GM23338 (cell line): ENCODE measurements at regions not wholly inside any gene's neighbourhood (a gene's known extent, or its start where the extent isn't known, plus 50 kb on each side); places are given as distances from the start of the nearest gene placed in this dataset.

Experiments used
- ATAC-seq: fragments of 200-7000 bp; cut with Tn5 transposase; 3 replicates; pipeline ENCODE4 v1.9.1; 2020
- DNase-seq: peaks from one replicate; pipeline ENCODE4 v3.0.0-alpha.2; 2015; ENCODE audit warnings: low spot score
- H2AFZ ChIP-seq: fragments of 200-600 bp; sonication (generic); 2 replicates; pipeline ENCODE4 v1.8.0; 2016; ENCODE audit warnings: antibody characterized with exemption, mild to moderate bottlenecking, moderate library complexity
- H3F3A ChIP-seq: fragments of 200-600 bp; sonication (generic); replicated peaks from 2 replicates; pipeline ENCODE4 v1.8.0; 2017; ENCODE audit warnings: antibody characterized with exemption, mixed run types, low read depth
- H3K27ac ChIP-seq: fragments of 200-600 bp; sonication (generic); 2 replicates; pipeline ENCODE4 v1.6.1; 2016; ENCODE audit warnings: low read depth
- H3K27me3 ChIP-seq: fragments of 200-600 bp; sonication (generic); 2 replicates; pipeline ENCODE4 v1.8.0; 2016; ENCODE audit warnings: mild to moderate bottlenecking, mixed run types, moderate library complexity; ENCODE audit not compliant: insufficient read depth
- H3K36me3 ChIP-seq: fragments of 200-600 bp; sonication (generic); 2 replicates; pipeline ENCODE4 v1.8.0; 2016; ENCODE audit warnings: mild to moderate bottlenecking; ENCODE audit not compliant: insufficient read depth
- H3K4me1 ChIP-seq: fragments of 200-600 bp; sonication (generic); 2 replicates; pipeline ENCODE4 v1.8.0; 2016; ENCODE audit warnings: mild to moderate bottlenecking, moderate library complexity; ENCODE audit not compliant: insufficient read depth
- H3K4me2 ChIP-seq: fragments of 200-600 bp; sonication (generic); 2 replicates; pipeline ENCODE4 v1.7.1; 2017; ENCODE audit warnings: mixed run types
- H3K4me3 ChIP-seq: fragments of 200-600 bp; sonication (generic); 2 replicates; pipeline ENCODE4 v1.6.1; 2016; ENCODE audit warnings: mixed run types
- H3K79me2 ChIP-seq: fragments of 200-600 bp; sonication (generic); replicated peaks from 2 replicates; pipeline ENCODE4 v1.8.0; 2017; ENCODE audit warnings: mild to moderate bottlenecking; ENCODE audit not compliant: insufficient read depth
- H3K9me2 ChIP-seq: fragments of 200-600 bp; sonication (generic); 2 replicates; pipeline ENCODE4 v1.8.0; 2017; ENCODE audit not compliant: insufficient read depth
- H4K20me1 ChIP-seq: fragments of 200-600 bp; sonication (generic); replicated peaks from 2 replicates; pipeline ENCODE4 v1.8.0; 2017; ENCODE audit warnings: mild to moderate bottlenecking; ENCODE audit not compliant: insufficient read depth
- H3K27ac Mint-ChIP-seq: 2 replicates; pipeline ENCODE4 v1.8.0; 2020; ENCODE audit warnings: inconsistent platforms, mild to moderate bottlenecking, moderate library complexity, mixed read lengths
- H3K27me3 Mint-ChIP-seq: 3 replicates; pipeline ENCODE4 v1.8.0; 2022; ENCODE audit warnings: low read depth, mild to moderate bottlenecking, moderate library complexity, mixed read lengths, inconsistent platforms; ENCODE audit not compliant: insufficient read depth, poor library complexity
- H3K36me3 Mint-ChIP-seq: 3 replicates; pipeline ENCODE4 v1.8.0; 2021; ENCODE audit warnings: low read depth, mild to moderate bottlenecking, inconsistent platforms, moderate library complexity, mixed read lengths
- H3K4me1 Mint-ChIP-seq: 3 replicates; pipeline ENCODE4 v1.8.0; 2020; ENCODE audit warnings: mild to moderate bottlenecking, inconsistent platforms, mixed read lengths
- H3K4me3 Mint-ChIP-seq: 3 replicates; pipeline ENCODE4 v1.8.0; 2021; ENCODE audit warnings: moderate library complexity, mild to moderate bottlenecking, inconsistent platforms, mixed read lengths
- H3K9me3 Mint-ChIP-seq: 3 replicates; pipeline ENCODE4 v1.8.0; 2020; ENCODE audit warnings: moderate library complexity, mild to moderate bottlenecking, inconsistent platforms, mixed read lengths
- CREB1 ChIP-seq: fragments of 250-450 bp; sonication (Bioruptor Pico); IDR thresholded peaks from 2 replicates; pipeline ENCODE4 v1.5.0; 2020; ENCODE audit warnings: low read depth, mild to moderate bottlenecking, moderate library complexity
- TF ChIP-seq, protein P1 (sequence below): IDR thresholded peaks from 2 replicates; pipeline ENCODE4 v1.6.1; 2016; ENCODE audit warnings: antibody characterized with exemption
- TF ChIP-seq, protein P2 (sequence below): fragments of 250-450 bp; sonication (Bioruptor Pico); IDR thresholded peaks from 2 replicates; pipeline ENCODE4 v1.5.0; 2020; ENCODE audit warnings: mild to moderate bottlenecking, moderate library complexity
- TF ChIP-seq, protein P3 (sequence below), 2 experiments: fragments of 200-600 bp in 1 of 2; sonication (generic) in 1 of 2; conservative IDR thresholded peaks; 2 replicates each; pipeline versions ENCODE4 v1.5.1 to v1.6.1; 2016 to 2017; ENCODE audit warnings: antibody characterized with exemption in 2 of 2, low read depth in 2 of 2, mild to moderate bottlenecking in 2 of 2, moderate library complexity in 1 of 2
- TF ChIP-seq, protein P4 (sequence below): IDR thresholded peaks from one replicate; pipeline ENCODE4 v1.6.1; 2018; ENCODE audit warnings: antibody characterized with exemption; ENCODE audit not compliant: unreplicated experiment

DNA sequence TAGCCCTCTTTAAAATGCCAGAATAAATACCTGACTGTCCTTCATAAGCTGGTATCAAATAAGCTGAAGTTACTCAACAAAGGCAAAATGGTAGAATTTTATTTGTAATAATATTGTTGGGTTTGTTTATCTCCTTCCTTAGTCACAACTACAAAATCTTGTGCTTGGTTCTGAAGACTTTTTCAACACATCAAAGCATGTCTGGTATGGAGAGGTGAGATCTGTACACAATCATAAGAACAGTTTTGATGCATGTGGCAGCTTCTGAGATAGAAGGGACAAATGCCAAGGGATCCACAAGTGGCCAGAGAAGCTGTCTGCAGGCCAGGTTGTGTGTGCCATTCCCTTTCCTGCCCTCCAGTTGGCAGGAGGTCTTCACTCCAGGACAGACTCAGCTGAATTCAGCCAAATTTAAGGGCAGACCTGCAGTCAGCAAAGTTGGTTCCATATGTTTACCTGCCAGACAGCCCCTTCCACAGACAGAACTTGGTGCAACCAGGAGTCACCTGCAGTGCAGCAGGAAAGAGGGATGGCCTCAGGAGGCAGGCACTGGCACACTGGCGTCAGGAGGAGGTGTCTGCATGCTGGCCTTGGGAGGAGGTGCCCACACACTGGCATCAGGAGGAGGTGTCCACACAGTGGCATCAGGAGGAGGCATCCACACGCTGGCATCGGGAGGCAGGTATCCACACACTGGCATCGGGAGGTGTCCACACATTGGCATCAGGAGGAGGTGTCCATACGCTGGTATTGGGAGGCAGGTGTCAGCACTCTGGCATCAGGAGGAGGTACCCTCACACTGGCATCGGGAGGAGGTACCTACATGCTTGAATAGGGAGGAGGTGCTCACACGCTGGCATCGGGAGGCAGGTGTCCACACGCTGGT, 93.1 kb upstream of the IKZF1 start:
- Mint-ChIP-seq H3K27ac (no peak overlapping the region), H3K9me3 (no peaks in the 10 kb centered on the region; the same call in 2 of the 3 replicates), H3K4me3 (no peak overlapping the region), H3K36me3 (no peaks in the 10 kb centered on the region; the same call in 2 of the 3 replicates), H3K4me1 (no peaks in the 10 kb centered on the region), H3K27me3 (peaks cover 2% of the 10 kb centered on the region)
- Histone ChIP-seq H3K4me3 (no peak overlapping the region), H3K79me2 (no peaks in the 10 kb centered on the region), H3K27ac (no peak overlapping the region), H3K4me1 (no peaks in the 10 kb centered on the region), H2AFZ (no peak overlapping the region), H3F3A (no peaks in the 10 kb centered on the region), H3K36me3 (no peaks in the 10 kb centered on the region), H3K27me3 (no peaks in the 10 kb centered on the region), H3K9me2 (no peaks in the 10 kb centered on the region), H4K20me1 (no peaks in the 10 kb centered on the region), H3K4me2 (no peak overlapping the region)
- no peak for DNase-seq
- TF ChIP-seq, protein P1, sequence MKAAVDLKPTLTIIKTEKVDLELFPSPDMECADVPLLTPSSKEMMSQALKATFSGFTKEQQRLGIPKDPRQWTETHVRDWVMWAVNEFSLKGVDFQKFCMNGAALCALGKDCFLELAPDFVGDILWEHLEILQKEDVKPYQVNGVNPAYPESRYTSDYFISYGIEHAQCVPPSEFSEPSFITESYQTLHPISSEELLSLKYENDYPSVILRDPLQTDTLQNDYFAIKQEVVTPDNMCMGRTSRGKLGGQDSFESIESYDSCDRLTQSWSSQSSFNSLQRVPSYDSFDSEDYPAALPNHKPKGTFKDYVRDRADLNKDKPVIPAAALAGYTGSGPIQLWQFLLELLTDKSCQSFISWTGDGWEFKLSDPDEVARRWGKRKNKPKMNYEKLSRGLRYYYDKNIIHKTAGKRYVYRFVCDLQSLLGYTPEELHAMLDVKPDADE, result no peak
- TF ChIP-seq, protein P2, sequence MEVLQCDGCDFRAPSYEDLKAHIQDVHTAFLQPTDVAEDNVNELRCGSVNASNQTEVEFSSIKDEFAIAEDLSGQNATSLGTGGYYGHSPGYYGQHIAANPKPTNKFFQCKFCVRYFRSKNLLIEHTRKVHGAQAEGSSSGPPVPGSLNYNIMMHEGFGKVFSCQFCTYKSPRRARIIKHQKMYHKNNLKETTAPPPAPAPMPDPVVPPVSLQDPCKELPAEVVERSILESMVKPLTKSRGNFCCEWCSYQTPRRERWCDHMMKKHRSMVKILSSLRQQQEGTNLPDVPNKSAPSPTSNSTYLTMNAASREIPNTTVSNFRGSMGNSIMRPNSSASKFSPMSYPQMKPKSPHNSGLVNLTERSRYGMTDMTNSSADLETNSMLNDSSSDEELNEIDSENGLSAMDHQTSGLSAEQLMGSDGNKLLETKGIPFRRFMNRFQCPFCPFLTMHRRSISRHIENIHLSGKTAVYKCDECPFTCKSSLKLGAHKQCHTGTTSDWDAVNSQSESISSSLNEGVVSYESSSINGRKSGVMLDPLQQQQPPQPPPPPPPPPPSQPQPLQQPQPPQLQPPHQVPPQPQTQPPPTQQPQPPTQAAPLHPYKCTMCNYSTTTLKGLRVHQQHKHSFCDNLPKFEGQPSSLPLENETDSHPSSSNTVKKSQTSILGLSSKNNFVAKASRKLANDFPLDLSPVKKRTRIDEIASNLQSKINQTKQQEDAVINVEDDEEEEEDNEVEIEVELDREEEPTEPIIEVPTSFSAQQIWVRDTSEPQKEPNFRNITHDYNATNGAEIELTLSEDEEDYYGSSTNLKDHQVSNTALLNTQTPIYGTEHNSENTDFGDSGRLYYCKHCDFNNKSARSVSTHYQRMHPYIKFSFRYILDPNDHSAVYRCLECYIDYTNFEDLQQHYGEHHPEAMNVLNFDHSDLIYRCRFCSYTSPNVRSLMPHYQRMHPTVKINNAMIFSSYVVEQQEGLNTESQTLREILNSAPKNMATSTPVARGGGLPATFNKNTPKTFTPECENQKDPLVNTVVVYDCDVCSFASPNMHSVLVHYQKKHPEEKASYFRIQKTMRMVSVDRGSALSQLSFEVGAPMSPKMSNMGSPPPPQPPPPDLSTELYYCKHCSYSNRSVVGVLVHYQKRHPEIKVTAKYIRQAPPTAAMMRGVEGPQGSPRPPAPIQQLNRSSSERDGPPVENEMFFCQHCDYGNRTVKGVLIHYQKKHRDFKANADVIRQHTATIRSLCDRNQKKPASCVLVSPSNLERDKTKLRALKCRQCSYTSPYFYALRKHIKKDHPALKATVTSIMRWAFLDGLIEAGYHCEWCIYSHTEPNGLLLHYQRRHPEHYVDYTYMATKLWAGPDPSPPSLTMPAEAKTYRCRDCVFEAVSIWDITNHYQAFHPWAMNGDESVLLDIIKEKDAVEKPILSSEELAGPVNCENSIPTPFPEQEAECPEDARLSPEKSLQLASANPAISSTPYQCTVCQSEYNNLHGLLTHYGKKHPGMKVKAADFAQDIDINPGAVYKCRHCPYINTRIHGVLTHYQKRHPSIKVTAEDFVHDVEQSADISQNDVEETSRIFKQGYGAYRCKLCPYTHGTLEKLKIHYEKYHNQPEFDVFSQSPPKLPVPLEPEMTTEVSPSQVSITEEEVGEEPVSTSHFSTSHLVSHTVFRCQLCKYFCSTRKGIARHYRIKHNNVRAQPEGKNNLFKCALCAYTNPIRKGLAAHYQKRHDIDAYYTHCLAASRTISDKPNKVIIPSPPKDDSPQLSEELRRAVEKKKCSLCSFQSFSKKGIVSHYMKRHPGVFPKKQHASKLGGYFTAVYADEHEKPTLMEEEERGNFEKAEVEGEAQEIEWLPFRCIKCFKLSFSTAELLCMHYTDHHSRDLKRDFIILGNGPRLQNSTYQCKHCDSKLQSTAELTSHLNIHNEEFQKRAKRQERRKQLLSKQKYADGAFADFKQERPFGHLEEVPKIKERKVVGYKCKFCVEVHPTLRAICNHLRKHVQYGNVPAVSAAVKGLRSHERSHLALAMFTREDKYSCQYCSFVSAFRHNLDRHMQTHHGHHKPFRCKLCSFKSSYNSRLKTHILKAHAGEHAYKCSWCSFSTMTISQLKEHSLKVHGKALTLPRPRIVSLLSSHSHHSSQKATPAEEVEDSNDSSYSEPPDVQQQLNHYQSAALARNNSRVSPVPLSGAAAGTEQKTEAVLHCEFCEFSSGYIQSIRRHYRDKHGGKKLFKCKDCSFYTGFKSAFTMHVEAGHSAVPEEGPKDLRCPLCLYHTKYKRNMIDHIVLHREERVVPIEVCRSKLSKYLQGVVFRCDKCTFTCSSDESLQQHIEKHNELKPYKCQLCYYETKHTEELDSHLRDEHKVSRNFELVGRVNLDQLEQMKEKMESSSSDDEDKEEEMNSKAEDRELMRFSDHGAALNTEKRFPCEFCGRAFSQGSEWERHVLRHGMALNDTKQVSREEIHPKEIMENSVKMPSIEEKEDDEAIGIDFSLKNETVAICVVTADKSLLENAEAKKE, result no peak
- ATAC-seq, result no peak

DNA sequence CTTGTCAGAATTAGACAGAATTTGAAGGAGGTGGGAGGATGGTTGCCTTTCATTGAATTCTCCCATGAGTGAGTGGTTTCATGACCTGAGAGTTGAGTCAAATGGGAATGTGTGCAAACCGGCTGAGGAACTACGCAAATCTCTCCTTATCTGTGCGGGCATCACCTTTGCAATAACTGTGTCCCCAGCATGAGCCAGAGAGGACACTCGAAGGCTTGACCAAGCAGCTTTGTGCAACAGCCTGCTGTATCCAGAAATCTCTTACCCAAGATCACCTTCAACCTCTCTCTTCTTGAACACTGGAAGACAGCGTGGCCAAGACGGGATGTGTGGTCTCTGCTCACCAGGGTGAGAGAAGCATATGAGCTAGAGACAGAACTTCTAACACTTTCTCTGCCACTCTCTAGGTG, 93.8 kb upstream of the IKZF1 start:
- Histone ChIP-seq H2AFZ (no peak overlapping the region), H3K27me3 (no peaks in the 10 kb centered on the region), H3F3A (no peaks in the 10 kb centered on the region), H3K4me3 (no peak overlapping the region), H3K4me2 (no peak overlapping the region), H3K36me3 (no peaks in the 10 kb centered on the region), H3K79me2 (no peaks in the 10 kb centered on the region), H3K4me1 (no peaks in the 10 kb centered on the region), H4K20me1 (no peaks in the 10 kb centered on the region), H3K27ac (no peak overlapping the region), H3K9me2 (no peaks in the 10 kb centered on the region)
- H3K36me3 Mint-ChIP-seq, result no peaks in the 10 kb centered on the region; the same call in 2 of the 3 replicates
- no peak for ATAC-seq
- no peak for DNase-seq
- H3K27me3 Mint-ChIP-seq, result peaks cover 2% of the 10 kb centered on the region
- no peaks in the 10 kb centered on the region for H3K4me1 Mint-ChIP-seq
- no peak overlapping the region for H3K4me3 Mint-ChIP-seq
- no peak overlapping the region for H3K27ac Mint-ChIP-seq
- no peaks in the 10 kb centered on the region; the same call in 2 of the 3 replicates for H3K9me3 Mint-ChIP-seq
- TF ChIP-seq, protein P3, sequence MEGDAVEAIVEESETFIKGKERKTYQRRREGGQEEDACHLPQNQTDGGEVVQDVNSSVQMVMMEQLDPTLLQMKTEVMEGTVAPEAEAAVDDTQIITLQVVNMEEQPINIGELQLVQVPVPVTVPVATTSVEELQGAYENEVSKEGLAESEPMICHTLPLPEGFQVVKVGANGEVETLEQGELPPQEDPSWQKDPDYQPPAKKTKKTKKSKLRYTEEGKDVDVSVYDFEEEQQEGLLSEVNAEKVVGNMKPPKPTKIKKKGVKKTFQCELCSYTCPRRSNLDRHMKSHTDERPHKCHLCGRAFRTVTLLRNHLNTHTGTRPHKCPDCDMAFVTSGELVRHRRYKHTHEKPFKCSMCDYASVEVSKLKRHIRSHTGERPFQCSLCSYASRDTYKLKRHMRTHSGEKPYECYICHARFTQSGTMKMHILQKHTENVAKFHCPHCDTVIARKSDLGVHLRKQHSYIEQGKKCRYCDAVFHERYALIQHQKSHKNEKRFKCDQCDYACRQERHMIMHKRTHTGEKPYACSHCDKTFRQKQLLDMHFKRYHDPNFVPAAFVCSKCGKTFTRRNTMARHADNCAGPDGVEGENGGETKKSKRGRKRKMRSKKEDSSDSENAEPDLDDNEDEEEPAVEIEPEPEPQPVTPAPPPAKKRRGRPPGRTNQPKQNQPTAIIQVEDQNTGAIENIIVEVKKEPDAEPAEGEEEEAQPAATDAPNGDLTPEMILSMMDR (conservative IDR thresholded peaks at IDR 0.05; ENCODE audit: low read depth in 2 of 2), result no peak
- TF ChIP-seq, protein P4, sequence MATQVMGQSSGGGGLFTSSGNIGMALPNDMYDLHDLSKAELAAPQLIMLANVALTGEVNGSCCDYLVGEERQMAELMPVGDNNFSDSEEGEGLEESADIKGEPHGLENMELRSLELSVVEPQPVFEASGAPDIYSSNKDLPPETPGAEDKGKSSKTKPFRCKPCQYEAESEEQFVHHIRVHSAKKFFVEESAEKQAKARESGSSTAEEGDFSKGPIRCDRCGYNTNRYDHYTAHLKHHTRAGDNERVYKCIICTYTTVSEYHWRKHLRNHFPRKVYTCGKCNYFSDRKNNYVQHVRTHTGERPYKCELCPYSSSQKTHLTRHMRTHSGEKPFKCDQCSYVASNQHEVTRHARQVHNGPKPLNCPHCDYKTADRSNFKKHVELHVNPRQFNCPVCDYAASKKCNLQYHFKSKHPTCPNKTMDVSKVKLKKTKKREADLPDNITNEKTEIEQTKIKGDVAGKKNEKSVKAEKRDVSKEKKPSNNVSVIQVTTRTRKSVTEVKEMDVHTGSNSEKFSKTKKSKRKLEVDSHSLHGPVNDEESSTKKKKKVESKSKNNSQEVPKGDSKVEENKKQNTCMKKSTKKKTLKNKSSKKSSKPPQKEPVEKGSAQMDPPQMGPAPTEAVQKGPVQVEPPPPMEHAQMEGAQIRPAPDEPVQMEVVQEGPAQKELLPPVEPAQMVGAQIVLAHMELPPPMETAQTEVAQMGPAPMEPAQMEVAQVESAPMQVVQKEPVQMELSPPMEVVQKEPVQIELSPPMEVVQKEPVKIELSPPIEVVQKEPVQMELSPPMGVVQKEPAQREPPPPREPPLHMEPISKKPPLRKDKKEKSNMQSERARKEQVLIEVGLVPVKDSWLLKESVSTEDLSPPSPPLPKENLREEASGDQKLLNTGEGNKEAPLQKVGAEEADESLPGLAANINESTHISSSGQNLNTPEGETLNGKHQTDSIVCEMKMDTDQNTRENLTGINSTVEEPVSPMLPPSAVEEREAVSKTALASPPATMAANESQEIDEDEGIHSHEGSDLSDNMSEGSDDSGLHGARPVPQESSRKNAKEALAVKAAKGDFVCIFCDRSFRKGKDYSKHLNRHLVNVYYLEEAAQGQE, result no peak
- no peak for TF ChIP-seq CREB1 (CRISPR knock-in tag)
